ENCODE measurements at regions not wholly inside any gene's neighbourhood (a gene's known extent, or its start where the extent isn't known, plus 50 kb on each side); places are given as distances from the start of the nearest gene placed in this dataset.
A peak's percentile ranks its signal among the peaks of the same experiment; 100 is the strongest.
"Not testable (repeated sequence)": the region's sequence is repeated elsewhere in the genome, so short reads cannot be mapped to it uniquely, and the experiment has no call there.

- DNase-seq: not testable (repeated sequence)
These were observed 96.1 kb upstream of the PLEKHM1 start for GRCh38 chr17:45586651-45586934.

DNA sequence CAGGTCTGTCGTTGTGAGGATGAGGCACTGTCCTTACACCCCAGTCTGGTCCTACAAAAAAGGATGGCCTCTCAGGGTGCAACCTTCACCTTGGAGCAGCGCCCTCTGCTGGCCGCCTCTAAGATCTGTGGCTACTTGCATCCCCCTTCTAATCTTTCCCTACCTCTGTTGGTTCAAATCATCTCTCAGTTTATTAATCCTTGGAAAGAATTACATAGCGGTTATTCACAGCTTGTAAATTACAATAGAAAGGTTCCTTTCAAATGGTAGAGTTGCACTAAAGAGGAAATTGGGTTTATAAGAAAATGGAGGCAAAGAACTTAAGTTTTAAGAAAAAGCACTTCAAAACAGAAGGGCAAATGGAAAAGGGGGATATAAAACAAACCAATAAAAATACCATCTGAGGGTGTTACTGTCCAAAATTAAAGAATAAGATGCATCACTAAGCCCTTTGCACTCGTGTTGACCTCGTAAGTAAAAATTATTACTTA, 102.0 kb upstream of the PLEKHM1 start:
- DNase-seq: peak; percentile 94

GRCh38 chr17:45596347-45596746, 105.8 kb upstream of the PLEKHM1 start:
- not testable (repeated sequence) for DNase-seq

DNA sequence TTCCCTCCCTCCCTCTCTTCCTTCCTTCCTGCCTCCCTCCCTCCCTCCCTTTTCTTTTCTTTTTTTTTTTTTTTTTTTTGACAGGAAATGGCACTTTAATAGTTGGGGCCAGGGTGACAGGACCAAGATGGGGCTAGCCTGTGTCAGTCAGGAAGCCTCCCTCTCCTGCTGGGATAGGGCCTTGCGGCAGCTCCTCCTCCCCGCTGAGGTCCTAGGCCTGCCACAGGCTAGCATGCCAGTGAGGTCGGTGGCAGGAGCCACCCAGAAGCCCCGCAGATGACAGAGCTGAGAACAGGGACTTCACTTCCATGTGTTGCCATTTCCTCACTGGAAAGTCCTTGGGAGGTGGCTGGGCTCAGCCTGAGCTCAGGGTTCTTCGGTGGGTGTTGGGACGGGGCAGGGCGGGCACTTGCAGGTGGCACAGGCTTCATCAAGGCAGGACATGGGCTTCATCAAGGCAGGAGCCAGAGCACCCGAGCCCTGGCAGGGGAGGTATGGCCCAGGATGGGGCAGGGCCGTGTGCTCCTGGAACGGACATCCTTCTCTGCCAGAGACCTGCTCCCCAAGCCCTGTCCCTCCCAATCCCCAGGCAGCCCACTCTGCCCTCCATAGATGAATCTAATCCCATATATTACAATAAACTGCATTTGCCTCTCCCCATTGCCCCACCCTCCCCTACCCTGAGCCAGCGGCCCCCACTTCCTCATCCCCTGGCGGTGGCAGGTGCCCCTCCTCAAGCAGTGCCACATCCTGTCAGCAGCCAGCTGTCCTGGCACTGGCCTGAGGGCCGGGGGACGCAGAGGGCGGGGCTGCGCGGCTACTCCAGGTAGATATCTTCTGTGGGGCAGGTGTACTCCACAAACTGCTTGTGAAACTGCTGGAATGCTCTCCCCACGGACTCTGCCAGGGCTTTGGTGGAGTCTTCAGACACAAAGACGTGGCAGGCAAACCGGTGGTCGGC, 109.8 kb upstream of the PLEKHM1 start:
- not testable (repeated sequence) for DNase-seq

GRCh38 chr17:45601013-45601412, 110.5 kb upstream of the PLEKHM1 start:
- not testable (repeated sequence) for DNase-seq

DNA sequence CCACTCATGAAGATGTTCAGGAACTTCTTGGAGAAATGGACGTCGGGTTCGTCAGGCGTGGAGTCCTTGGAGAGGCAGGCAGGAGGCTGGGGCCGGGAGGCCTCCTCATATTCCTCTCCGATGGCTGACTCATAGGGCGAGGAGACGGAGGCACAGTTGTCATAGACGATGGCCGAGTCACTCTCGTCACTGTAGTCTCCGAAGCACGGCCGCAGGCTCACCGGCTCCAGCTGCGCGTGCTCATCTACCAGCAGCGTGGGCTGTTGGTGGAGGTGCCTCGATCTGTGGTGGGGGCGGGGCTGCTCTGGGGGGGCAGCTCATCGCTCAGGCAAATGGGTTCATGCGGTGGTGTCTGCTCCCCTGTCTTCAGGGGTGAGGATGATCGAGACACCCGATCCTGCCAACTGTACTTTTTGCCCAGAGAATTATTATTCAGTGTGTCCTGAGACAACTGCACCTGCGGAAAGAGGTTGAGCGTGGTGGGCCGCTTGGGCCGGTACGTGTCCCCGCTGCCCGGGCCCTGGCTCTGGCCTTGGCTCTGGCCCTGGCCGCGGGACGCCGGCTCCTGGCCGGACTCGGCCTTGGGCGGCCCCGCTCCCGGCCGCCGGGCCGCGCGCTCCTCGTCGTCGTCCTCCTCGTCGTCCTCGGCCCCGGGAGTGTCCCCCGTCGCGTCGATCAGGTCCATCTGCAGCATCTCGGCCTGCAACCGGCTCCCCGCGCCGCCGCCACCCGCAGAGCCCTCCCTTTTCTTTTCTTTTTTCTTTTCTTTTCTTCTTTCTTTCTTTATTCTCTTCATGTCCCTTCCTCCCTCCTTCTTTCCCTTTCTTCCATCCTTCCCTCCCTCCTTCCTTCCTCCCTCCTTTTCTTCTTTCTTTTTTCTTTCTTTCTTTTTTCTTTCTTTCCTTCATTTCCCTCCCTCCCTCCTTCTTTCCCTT, 111.4 kb upstream of the PLEKHM1 start:
- DNase-seq: not testable (repeated sequence)

DNA sequence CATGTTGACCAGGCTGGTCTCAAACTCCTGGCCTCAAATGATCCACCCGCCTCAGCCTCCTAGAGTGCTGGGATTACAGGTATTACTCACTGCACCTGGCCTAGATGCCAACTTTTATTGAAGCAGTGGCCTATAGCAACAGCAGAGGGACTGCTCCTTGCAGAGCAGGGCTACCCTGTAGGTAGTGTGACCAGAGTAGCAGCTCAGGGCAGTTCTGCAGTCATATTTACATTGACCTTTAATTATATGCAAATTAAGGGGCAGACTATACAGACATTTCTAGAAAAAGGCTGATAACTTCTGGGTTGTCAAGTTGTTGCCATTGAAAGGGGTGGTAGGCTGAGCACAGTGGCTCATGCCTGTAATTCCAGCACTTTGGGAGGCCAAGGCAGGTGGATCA, 115.2 kb upstream of the PLEKHM1 start:
- DNase-seq: not testable (repeated sequence)

DNA sequence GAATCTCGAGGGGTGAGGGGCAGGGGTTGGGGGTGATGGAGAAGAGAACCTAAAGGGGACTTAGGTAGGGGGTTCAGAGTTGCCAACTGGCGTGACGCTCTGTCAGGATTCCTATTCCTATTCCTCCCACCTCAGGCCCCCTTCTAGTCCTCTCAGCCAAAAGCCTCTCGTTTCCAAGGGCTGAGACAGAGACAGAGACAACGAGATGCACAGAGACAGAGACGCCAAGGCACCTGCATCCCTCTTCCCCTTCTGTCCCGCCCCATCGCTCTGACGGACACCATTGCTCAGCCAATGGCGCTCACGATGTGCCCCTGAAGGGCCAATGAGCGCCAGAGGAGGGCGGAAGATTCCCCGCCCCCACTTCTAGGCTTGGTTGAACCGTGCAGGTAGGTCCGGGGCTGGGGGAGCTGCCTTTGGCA, 129.5 kb upstream of the PLEKHM1 start:
- DNase-seq: peak; percentile 95

GRCh38 chr17:45620468-45620867, 129.9 kb upstream of the PLEKHM1 start:
- DNase-seq: not testable (repeated sequence)

DNA sequence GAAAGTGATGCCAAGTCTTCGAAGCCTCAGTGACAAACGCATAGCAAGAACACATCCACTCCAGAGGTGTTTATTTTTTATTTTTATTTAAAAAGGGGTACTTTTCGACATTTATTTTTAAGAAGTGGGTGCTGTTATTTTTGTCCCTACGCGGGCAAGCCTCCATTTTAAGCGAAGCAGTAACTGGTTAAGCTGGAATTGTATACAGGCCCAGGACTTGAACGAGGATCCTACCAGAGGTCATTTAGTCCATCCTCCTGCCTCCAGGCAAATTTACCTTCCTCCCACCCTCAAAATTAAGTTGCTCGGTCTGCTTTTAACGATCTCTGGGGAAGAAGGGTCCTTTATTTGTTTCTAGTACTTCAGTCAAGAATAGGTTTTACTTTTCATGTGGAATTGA, 130.6 kb upstream of the PLEKHM1 start:
- not testable (repeated sequence) for DNase-seq

DNA sequence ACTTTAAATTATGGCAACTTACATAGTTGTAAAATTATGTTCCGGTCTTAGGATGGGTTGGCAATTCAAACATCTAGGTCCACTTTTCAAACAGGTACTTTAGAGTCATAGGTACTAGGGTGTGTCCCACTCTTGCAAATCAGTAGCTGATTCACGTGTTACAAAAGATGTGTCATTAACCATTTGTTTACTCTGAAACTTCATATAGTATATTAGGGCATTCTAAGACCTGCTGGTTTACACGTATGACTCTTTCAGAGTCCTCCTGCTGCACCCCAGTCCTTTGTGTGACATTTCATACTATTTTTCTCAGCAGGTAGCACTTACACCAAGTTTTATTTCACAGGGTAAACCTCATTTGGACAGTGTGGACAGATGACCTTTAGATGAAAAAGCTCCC, 131.8 kb upstream of the PLEKHM1 start:
- not testable (repeated sequence) for DNase-seq

DNA sequence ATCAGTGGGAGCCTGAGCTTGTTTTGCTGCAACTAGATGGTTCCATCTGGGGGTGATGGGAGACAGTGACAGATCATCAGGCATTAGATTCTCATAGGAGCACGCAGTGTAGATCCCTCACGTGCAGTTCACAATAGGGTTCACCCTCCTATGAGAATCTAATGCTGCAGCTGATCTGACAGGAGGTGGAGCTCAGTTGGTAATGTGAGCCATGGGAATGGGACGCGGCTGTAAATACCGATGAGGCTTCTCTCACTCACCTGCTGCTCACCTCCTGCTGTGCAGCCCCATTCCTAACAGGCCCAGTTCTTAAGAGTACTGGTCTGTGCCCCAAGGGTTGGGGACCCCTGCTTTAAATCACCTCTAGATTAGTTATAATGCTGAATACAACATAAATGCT, 137.5 kb upstream of the PLEKHM1 start:
- DNase-seq: no peak

- no peak for DNase-seq
These were observed 141.4 kb upstream of the PLEKHM1 start for GRCh38 chr17:45631941-45632340.

DNA sequence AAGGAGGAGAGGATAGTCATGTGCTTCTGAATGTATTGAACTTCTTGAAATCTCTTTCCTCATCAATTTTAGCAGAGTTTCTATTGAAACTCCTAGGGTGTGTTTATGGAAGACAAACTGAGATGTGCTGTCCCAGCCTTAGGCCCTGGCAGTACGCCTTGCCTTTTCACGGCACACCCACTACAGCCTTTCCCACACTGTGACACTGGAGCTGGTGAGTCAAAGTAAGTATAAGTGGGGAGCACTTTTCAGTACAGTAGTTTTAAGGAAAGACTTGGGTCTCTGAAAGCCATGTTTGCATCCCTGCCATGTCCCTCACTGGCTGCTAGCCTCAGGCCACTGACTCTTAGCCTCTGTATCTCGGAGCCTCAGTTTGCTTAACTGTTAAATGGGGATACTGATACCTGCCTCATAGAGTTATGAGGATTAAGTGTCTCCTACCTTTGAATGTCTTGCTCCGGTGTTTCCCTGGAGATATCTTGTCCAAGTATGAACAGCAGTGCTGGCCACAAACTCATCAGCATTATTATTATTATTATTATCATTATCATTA, 144.7 kb upstream of the CRHR1 start:
- no peak for DNase-seq

DNA sequence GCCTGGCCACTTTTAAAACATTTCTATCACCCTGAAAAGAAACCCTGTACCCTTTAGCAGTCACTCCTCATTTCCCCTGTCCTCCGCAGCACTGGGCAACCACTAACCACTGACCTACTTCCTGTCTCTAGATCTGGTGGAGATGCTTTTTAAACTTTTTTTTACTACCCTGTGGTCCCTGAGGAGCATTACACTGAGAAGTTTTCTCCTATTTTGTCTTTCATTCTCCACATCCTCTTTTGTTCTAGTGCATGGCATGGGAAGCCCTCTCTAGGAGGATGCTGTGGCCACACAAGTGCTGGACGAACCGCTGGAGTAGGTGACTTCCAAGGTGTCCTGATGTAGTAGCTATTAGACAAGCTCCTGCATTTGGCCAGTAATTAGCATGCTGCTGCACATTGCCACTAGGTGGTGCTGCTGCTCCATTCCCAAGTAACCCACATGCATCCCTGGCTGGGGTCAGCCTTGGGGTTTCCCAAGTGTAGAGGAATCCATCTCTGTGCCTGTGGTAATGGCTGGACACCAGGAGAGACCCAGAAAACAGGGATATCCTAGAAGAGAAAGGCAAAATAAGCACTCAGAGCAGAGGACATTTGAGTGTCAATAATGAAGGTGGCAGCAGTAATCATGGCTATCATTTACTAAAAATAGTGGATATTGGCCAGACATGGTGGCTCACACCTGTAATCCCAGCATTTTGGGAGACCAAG, 143.8 kb upstream of the CRHR1 start:
- DNase-seq: peak; percentile 88

DNA sequence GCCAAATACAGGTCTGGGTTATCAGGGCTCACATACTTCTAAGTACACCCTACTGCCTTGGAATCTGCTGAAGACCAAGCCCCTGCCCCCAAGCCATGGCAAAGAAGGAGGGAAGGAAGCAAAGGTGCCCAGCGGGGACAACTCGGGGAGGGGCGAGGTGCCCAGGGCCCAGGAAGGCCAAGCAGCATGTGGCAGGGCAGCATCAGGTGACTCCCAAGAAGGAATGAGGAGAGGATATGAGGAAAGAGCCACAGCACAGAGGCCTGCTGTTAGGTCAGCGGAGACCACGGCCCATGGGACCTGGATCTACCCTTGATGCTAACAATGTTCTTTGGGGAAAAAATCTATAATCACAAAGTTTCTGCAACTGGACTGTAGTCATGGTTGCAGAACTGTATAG, 142.6 kb upstream of the CRHR1 start:
- DNase-seq: no peak

- DNase-seq: no peak
These were observed 140.5 kb upstream of the CRHR1 start for GRCh38 chr17:45643591-45643990.

DNA sequence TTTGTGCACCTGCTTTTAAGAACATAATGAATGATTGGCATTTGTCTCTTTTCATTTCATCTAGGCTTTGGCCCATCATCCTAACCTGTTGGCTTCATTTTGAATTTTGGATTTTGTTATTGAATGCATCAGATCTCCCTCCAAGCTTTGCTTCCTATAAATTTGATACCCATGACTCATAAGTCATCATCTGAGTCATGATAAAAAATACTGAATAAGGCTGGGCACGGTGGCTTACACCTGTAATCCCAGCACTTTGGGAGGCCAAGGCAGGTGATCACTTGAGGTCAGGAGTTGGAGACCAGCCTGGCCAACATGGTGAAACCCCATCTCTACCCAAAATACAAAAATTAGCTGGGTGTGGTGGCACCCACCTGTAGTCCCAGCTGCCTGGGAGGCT, 139.5 kb upstream of the CRHR1 start:
- DNase-seq: not testable (repeated sequence)

DNA sequence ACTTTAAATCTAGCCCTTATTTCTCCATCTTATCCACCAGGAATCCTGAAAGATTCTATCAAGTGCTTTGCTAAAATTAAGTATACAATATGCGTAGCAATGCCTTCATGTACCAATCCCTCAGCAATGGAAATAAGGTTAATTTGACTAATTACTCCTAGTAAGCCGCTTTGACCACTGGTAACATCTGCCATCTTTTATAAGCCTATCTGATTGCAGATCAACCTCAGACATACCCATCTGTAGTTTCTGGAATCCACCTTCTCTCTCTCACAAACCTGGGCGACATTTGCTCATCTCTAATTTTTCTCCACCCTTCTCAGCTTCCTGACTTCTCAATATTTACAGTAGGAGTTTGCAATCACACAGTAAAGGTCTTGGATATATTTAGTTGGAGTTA, 138.8 kb upstream of the CRHR1 start:
- DNase-seq: no peak

DNA sequence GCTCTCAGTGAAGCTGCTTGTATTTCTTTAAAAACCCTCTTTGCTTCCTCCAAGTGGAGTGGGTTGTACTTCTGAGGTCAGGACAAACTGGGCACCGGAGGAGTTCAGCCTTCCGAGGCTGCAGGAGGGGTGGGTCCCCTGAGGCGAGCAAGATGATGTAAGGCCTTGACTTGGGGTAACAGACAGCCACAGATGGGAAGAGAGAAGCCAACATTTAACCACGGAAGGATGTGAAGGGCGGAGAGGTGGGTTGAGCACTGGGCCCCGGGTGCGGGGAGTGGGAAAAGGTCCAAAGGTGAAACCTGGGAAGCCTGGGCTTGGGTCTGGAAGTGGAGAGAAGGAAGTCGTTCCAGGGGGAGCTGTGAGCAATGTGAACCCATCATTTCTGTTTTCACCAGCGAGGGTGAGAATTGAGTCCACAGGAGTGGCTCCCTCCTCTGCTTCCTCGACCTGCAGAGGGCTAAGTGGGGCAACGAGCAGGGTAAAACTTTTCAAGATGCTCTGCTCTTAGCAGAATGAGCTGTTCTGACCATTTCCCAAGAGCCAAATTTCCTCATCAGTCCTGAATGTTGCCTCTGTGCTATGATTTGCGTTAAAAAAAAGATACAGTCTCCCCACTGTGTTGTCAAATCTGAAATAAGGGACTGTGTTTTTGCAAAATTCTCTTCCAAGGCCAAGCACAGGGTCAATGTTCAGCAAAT, 137.7 kb upstream of the CRHR1 start:
- no peak for DNase-seq

DNA sequence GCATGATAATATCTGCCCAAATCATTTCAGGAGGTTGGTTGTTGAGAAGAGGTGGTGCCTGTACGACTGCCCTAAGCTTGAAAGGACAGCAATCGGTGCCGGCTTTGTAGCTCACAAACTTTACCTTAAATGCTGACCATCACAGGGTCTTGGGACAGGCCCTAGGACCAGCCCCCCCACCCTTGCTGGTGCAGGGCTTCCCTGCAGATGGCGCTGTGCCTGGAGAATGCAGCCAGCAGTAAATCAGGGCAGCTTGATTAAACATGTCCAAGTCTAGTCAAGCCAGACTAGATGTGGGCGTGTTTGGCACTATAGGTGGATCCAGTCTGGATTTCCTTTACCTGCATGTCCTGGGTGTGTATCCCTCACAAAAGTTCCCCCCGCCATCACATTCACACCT, 135.5 kb upstream of the CRHR1 start:
- no peak for DNase-seq

GRCh38 chr17:45649796-45650195, 134.3 kb upstream of the CRHR1 start:
- no peak for DNase-seq

All from activated effector memory CD4-positive, alpha-beta T cell treated with anti-CD3 and anti-CD28 coated beads, Interleukin-2, amount 50 U/mL, for 16 hours (primary cell).